ENCODE measurements at regions not wholly inside any gene's neighbourhood (a gene's known extent, or its start where the extent isn't known, plus 50 kb on each side); places are given as distances from the start of the nearest gene placed in this dataset.

- CTCF ChIA-PET = no interaction called here
- H3K36me3 Mint-ChIP-seq = no peaks in the 10 kb centered on the region
Observed at GRCh38 chr1:75079538-75080290, 54.5 kb upstream of the LHX8 start.

GRCh38 chr1:75083223-75083622 is 51.0 kb upstream of the LHX8 start:
- DNase-seq = no peak
- H3K27me3 Mint-ChIP-seq = no peaks in the 10 kb centered on the region
- H3K36me3 Mint-ChIP-seq = no peaks in the 10 kb centered on the region
- no peaks in the 10 kb centered on the region for H3K9me3 Mint-ChIP-seq
- no peak overlapping the region for H3K4me3 Mint-ChIP-seq
- CTCF ChIA-PET = no interaction called here
- no peaks in the 10 kb centered on the region for H3K4me1 Mint-ChIP-seq
- H3K27ac Mint-ChIP-seq = no peak overlapping the region

More at GRCh38 chr1:75079538-75080290, 54.5 kb upstream of the LHX8 start:
- H3K4me1 Mint-ChIP-seq = no peaks in the 10 kb centered on the region
- no peak overlapping the region for H3K27ac Mint-ChIP-seq
- no peaks in the 10 kb centered on the region for H3K9me3 Mint-ChIP-seq
- no peak overlapping the region for H3K4me3 Mint-ChIP-seq
- H3K27me3 Mint-ChIP-seq = no peaks in the 10 kb centered on the region
- no peak for DNase-seq

GRCh38 chr1:75083848-75084514 is 50.2 kb upstream of the LHX8 start:
- H3K27ac Mint-ChIP-seq = no peak overlapping the region
- DNase-seq = no peak
- no peaks in the 10 kb centered on the region for H3K27me3 Mint-ChIP-seq
- CTCF ChIA-PET = no interaction called here
- no peak overlapping the region for H3K4me3 Mint-ChIP-seq
- H3K36me3 Mint-ChIP-seq = no peaks in the 10 kb centered on the region
- H3K9me3 Mint-ChIP-seq = no peaks in the 10 kb centered on the region
- H3K4me1 Mint-ChIP-seq = no peaks in the 10 kb centered on the region

Data from activated naive CD4-positive, alpha-beta T cell treated with anti-CD3 and anti-CD28 coated beads, Interleukin-2, amount 10 ng/mL, durations not matched to agents 7 days and 5 days (primary cell).